ENCODE measurements at regions not wholly inside any gene's neighbourhood (a gene's known extent, or its start where the extent isn't known, plus 50 kb on each side); places are given as distances from the start of the nearest gene placed in this dataset.

GRCh38 chr1:185448591-185449186 lies 131.6 kb upstream of the IVNS1ABP start:
- no peak for TF ChIP-seq EZH2 (optimal IDR thresholded peaks at IDR 0.05; ENCODE audit: low read depth, low read length)
- no peak for TF ChIP-seq CTCF (IDR thresholded peaks at IDR 0.05; ENCODE audit: low read length)
- TF ChIP-seq EZH2phosphoT487 (IDR thresholded peaks at IDR 0.05; ENCODE audit: low read length): no peak
